Fibroblast of upper back skin (primary cell): ENCODE measurements at regions not wholly inside any gene's neighbourhood (a gene's known extent, or its start where the extent isn't known, plus 50 kb on each side); places are given as distances from the start of the nearest gene placed in this dataset.
"Not testable (repeated sequence)": the region's sequence is repeated elsewhere in the genome, so short reads cannot be mapped to it uniquely, and the experiment has no call there.

Source experiments
- DNase-seq: peaks from one replicate; pipeline ENCODE4 v3.0.0-alpha.2; 2013

DNA sequence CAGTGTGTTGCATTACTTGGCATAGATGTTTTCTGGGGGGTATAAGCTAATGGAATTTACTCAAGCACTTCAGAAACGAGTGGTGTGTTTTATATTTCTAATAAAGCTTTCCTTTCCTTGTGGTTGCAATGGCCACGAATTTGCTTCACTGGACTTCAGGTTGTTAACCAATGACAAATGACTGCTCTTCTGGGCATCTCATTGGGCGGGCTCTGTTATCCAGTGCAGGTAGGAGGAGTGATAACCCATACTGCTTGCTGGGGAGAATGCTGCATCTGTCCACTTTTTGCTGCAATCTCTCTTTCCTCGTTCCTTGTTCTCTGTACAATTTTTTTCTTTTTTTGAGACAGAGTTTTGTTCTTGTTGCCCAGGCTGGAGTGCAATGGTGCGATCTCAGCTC is 80.0 kb upstream of the RPH3A start:
- no peak for DNase-seq

DNA sequence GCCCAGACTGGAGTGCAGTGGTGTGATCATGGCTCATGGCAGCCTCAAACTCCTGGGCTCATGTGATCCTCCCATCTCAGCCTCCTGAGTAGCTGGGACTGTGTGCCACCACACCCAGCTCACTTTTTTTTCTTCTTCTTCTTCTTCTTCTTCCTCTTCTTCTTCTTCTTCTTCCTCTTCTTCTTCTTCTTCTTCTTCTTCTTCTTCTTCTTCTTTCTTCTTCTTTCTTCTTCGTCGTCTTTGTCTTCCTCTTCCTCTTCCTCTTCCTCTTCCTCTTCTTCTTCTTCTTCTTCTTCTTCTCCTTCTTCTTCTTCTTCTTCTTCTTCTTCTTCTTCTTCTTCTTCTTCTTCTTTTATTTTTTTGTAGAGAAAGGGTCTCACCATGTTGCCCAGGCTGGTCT is 78.8 kb upstream of the RPH3A start:
- DNase-seq = not testable (repeated sequence)

DNA sequence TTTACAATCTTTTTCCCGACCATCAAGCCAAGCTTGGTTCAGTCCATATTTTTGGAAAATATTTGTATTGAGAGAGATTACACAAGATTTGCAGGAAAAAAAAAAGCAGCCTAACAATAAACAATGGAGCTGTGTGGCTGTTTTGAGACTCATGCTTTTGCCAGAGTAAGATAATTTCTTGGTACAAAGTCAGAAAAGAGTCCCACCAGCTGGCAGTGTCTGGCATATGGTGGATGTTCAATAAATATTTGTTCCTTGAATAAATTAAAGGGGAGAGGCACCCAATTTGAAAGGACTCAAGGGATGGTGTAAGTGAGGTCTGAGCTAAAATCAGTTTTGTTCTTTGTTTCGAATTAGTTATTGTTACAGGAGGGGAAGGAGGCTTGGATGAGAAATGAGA is 78.1 kb upstream of the RPH3A start:
- DNase-seq = no peak

DNA sequence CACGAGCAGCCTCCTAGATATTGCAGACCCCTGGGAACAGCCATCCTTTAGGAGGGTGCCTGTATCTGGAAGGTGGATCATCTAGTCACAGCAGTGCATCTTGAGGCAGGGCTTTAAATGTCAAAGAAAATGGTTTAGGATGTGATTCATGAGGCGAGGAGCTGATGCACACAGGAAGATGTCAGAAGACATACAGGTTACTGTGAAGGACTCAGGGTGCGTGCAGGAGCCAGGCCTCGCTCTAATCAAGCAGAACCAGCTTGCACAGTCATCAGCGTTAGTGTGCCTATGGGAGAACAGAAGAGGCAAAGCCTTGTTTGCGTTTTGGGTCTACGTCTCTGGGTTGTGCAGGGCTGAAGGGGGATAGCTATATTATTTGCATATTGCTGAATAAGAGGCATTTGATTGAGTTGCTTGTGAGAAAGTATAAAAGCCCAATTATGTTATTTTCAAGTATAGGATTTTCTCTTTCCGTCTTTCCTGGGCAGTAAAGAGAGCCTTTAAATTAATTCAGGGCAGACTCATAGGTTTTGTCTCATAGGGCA is 77.3 kb upstream of the RPH3A start:
- no peak for DNase-seq

DNA sequence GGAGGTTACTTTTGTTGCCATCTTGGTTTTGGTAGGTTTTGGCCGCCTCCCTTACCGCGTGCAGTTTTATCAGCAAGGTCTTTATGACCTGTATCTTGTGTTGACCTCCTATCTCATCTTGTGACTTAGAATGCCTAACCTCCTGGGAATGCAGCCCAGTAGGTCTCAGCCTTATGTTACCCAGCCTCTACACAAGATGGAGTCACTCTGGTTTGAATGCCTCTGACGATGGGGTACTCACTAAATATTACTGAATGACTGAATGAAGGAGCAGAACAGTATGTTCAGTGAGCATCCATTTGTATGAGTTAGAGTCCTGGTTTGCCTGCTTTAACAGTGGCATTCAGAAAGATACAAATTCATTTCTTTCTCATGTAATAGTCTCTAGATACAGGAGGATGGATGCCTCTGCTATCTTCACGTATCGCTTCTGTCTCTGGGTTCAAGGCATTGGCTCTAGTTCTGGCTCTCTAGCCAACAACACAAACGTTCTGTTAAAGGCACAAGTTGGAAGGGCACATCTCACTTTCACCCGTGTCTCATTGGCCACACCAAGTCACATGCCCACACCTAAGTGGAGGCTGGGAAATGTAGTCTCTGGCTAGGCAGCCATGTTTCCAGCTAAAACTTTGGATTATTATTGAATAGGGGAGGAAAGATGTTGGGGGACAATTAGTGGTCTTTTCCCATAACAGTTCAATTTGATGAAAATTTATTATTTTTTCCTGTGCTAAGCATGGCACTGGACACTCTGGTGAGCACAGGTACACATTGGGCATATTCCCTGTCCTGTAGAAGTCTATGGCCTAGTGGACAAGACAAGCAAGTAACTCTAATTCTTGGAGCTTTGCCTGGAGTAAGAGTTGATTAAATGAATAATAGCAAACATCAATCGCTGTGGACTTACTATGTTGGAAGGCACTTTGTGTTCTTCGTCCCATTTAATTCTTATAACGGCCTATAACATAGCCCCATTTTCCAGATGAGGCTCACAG is 75.2 kb upstream of the RPH3A start:
- no peak for DNase-seq

DNA sequence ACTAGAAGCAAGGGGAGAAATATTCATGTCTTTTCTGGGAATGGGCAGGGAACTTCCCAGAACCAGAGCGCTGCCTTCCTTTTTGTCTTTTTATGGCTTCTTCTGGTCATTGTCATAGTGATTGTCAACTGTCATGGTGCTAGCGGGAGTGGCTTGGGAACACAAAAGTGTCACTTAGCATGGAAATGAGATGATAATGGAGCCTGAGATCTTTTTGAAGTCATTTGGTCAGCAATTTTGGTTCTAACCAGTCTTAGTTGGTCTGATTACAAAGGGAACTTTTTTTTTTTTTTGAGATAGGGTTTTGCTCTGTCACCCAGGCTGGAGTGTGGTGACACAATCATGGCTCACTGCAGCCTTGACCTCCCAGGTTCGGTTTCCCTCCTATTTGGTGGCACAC is 62.7 kb upstream of the RPH3A start:
- DNase-seq = no peak

DNA sequence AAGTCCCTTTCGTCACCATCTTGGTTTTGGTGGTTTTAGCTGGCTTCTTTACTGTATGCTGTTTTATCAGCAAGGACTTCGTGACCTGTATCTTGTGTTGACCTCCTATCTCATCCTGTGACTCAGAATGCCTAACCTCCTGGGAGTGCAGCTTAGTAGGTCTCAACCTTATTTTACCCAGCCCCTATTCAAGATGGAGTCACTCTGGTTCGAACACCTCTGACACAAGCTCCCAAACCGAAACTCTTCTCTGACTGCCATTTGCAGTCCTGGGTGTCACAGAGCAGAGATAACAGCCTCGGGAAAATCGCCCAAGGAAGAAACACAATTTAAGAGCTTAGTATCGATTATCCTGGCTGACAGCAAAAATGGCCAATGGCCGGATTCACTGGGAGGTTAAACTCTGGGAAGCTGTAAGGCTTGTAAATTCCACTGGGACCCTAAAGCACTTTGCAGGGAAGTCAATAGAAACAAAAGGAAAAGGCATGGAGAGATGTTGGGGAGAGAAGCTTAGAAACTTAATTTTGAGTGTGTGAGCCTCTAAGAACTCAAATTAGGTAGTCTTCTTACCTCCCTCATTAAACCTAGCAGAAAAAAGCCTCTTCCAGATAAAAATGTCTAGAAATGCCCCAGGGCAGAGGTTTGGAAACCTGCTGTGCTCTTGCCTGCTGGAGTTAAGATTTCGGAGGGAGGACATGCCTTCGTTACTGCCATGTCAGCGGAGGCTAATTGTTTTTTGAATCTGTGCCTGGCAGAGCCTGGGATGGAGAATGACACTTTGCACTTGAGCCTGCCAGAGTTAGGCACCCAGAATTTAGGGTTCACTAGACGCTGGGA is 56.5 kb upstream of the RPH3A start:
- DNase-seq = no peak

DNA sequence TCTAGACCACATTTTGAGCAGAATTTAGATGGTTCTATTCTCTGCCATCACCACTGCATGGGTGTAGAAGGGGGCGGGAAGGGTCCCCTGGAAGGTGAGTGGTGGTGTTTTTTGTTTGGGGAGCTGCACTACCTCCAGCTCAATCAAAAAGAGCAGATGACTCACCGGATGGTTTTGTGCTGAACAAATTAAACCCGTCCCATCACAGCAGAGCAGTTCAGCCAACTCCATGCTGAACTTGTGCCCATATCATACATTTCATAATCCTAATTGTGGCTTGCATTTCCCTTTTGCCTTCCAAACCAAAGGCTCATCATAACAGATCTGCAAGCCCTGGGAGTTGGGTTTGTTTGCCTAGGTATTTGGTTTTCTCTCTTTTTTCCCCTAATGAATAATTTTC is 53.0 kb upstream of the RPH3A start:
- DNase-seq = no peak

DNA sequence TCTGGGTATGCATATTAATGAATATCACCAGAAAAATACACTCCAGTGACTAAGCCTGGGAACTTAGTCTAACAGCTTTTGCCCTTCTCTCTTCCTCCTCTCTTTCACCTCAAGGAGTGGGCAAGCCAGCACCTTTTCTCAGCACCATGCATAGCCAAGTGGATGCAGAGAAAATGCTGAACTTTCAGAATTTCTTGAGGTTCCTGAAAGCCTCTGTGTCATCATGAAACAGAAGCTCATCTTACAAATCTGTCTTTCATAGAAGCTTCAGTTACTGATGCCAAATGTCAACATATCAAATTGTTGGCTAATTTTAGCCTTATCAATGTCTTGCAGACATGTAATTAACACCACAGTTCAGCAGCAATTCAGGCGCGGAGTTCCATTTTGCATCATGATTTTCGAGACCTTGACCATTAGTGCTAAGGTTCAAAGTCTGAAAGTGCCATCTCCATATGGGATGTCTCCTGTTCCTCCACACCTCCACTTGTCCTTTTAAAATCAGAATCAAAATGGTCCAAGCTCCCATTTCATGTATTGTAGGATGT is 51.1 kb upstream of the RPH3A start:
- DNase-seq = no peak

DNA sequence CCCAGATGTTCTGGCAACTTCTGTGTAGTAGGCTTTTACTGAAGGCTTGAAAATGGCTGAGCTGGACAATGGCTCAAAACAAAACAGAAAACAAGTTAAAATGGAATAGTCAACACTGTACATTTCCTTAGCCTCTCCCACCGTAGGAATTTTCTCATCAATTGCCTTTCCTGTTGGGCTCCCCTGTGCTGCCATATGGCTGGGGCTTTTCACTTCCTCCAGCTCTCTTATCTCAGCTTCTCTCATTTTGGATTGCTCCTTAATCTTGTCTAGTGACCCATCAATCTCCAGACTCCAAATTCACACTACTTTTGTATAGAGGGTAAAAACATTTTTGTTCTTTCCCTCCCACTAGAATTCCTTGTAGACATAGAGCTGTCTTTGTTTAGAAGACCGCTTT is 50.4 kb upstream of the RPH3A start:
- DNase-seq = no peak
